ENCODE measurements at regions not wholly inside any gene's neighbourhood (a gene's known extent, or its start where the extent isn't known, plus 50 kb on each side); places are given as distances from the start of the nearest gene placed in this dataset.

DNA sequence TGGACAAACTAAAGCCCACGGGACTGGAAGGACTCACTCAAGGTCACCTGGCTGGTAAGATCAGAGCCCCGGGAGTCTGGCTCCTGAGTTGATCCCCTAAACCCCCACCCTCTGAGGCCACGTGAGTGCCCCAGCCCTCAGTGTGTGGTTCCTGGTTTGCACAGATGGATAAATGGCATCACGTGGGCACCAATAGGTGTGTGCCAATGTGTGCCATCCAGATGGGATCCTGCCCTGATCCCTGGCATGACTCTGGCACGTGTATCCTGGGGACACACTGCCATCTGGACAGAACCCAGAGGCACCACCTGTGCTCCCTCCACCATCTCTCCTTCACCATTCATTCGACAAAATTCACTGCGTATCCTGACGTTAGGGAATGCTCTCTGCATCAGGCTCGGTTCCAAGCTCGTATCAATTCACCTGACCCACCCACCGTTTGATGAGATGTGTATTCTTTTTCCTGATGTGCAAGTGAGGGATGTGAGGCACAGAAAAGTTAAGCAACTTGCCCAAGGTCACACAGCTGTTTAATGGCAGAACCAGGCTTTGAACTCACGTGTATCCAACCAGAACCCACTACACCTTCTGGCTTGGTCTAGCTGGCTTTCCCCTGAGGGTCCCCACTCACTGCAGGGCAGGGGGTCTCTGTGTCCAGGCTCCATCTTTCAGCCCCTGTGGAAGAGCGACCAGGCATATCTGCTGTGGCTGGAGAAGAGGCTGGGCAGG, 49.8 kb upstream of the PAX7 start:
- H3K4me3 ChIP-seq (ENCODE audit: low read depth, low read length), result no peak overlapping the region
- TF ChIP-seq, protein P1, sequence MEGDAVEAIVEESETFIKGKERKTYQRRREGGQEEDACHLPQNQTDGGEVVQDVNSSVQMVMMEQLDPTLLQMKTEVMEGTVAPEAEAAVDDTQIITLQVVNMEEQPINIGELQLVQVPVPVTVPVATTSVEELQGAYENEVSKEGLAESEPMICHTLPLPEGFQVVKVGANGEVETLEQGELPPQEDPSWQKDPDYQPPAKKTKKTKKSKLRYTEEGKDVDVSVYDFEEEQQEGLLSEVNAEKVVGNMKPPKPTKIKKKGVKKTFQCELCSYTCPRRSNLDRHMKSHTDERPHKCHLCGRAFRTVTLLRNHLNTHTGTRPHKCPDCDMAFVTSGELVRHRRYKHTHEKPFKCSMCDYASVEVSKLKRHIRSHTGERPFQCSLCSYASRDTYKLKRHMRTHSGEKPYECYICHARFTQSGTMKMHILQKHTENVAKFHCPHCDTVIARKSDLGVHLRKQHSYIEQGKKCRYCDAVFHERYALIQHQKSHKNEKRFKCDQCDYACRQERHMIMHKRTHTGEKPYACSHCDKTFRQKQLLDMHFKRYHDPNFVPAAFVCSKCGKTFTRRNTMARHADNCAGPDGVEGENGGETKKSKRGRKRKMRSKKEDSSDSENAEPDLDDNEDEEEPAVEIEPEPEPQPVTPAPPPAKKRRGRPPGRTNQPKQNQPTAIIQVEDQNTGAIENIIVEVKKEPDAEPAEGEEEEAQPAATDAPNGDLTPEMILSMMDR (IDR thresholded peaks at IDR 0.05; ENCODE audit: low read depth, low read length), result no peak
